Panc1 (cell line): ENCODE measurements at regions not wholly inside any gene's neighbourhood (a gene's known extent, or its start where the extent isn't known, plus 50 kb on each side); places are given as distances from the start of the nearest gene placed in this dataset.

Experiments used
- ATAC-seq: fragments of 200-7000 bp; cut with Tn5 transposase; 2 replicates; pipeline ENCODE4 v1.9.1; 2020; ENCODE audit warnings: mild to moderate bottlenecking, moderate library complexity
- BruUV-seq: library from RNA; stranded (reverse); fragments of 400-500 nt; replicated peaks from 2 replicates; lab custom pipeline; 2021; lab: Mats Ljungman, UMichigan
- CTCF ChIA-PET: fragments of 300-600 bp; sonication (Branson Sonifier 250); formaldehyde crosslinking; loops from one replicate; lab custom pipeline; 2022; ENCODE audit warnings: antibody characterized with exemption; lab: Charles Lee
- POLR2A ChIA-PET: fragments of 300-600 bp; sonication (Branson Sonifier 250); formaldehyde crosslinking; loops from one replicate; lab custom pipeline; 2022; ENCODE audit warnings: antibody characterized with exemption; lab: Charles Lee
- DNase-seq: peaks from one replicate; pipeline ENCODE4 v3.0.0-alpha.2; 2010; ENCODE audit warnings: low read depth, low spot score
- H3K27ac ChIP-seq: 2 replicates; pipeline ENCODE4 v1.5.1; 2011; ENCODE audit warnings: mild to moderate bottlenecking, low read length, inconsistent platforms
- H3K27me3 ChIP-seq: fragments of 200-500 bp; sonication (Bioruptor generic); 2 replicates; pipeline ENCODE4 v1.6.0; 2014; ENCODE audit warnings: low read length, inconsistent platforms; ENCODE audit not compliant: control insufficient read depth, insufficient read depth
- H3K36me3 ChIP-seq: fragments of 200-500 bp; sonication (Bioruptor generic); 2 replicates; pipeline ENCODE4 v1.5.1; 2014; ENCODE audit warnings: inconsistent platforms, mild to moderate bottlenecking, low read length, moderate library complexity; ENCODE audit not compliant: control insufficient read depth, insufficient read depth
- H3K4me1 ChIP-seq: 2 replicates; pipeline ENCODE4 v1.5.1; 2011; ENCODE audit warnings: inconsistent platforms, mild to moderate bottlenecking, low read length, moderate library complexity; ENCODE audit not compliant: control insufficient read depth, insufficient read depth
- H3K4me3 ChIP-seq, 2 experiments: 2 replicates each; pipeline ENCODE4 v1.5.1; 2011 to 2012; ENCODE audit warnings: low read depth in 2 of 2, low read length in 2 of 2, mild to moderate bottlenecking in 2 of 2, inconsistent platforms in 1 of 2, moderate library complexity in 1 of 2
- H3K9me3 ChIP-seq: fragments of 200-500 bp; sonication (Bioruptor generic); 2 replicates; pipeline ENCODE4 v1.5.1; 2014; ENCODE audit warnings: low read depth, mild to moderate bottlenecking, inconsistent platforms, low read length, moderate library complexity; ENCODE audit not compliant: control insufficient read depth, insufficient read depth
- CTCF ChIP-seq: fragments of 450-650 bp; IDR thresholded peaks from 2 replicates; pipeline ENCODE4 v1.5.1; 2017; ENCODE audit warnings: mild to moderate bottlenecking
- POLR2AphosphoS5 ChIP-seq: IDR thresholded peaks from 2 replicates; pipeline ENCODE4 v1.6.1; 2012; ENCODE audit warnings: mild to moderate bottlenecking, low read depth, low read length, moderate library complexity
- REST ChIP-seq, 2 experiments: IDR thresholded peaks; 2 replicates each; pipeline ENCODE4 v1.6.1; 2011 to 2012; ENCODE audit warnings: low read depth in 2 of 2, control low read depth in 1 of 2, low read length in 1 of 2, mild to moderate bottlenecking in 1 of 2, moderate library complexity in 1 of 2; ENCODE audit not compliant: insufficient read depth in 1 of 2
- SIN3A ChIP-seq: IDR thresholded peaks from 2 replicates; pipeline ENCODE4 v1.6.1; 2012; ENCODE audit warnings: low read depth, mild to moderate bottlenecking, low read length, moderate library complexity, borderline replicate concordance; ENCODE audit not compliant: insufficient read depth
- TCF7L2 ChIP-seq: IDR thresholded peaks from 2 replicates; pipeline ENCODE4 v1.6.1; 2011; ENCODE audit warnings: mild to moderate bottlenecking, low read depth, low read length, inconsistent platforms
- in situ Hi-C: cut with HindIII; loops from 2 replicates; pipeline ENCODE4 v1.10.0; 2016; ENCODE audit warnings: low sequenced_read_pairs, low pct_unique_long_range_greater_than_20kb
- intact Hi-C: fragments of 100-400 bp; cut with micrococcal nuclease; formaldehyde crosslinking; loops from one replicate; pipeline ENCODE4 v1.10.0; 2022; ENCODE audit not compliant: unreplicated experiment

GRCh38 chr16:16887193-16887592 lies 508.3 kb downstream of the NPIPA7 start:
- ATAC-seq (no peak), DNase-seq (no peak)
- BruUV-seq: no TSS peak
- POLR2A ChIA-PET: no interaction called here
- Histone ChIP-seq H3K4me3 (no peak overlapping the region), H3K27me3 (peaks cover 5% of the 10 kb centered on the region), H3K36me3 (no peaks in the 10 kb centered on the region), H3K9me3 (no peaks in the 10 kb centered on the region), H3K4me1 (no peaks in the 10 kb centered on the region), H3K27ac (no peak overlapping the region)
- in situ Hi-C loops (no loop called here), intact Hi-C loops (no loop called here)
- CTCF ChIA-PET: no interaction called here
- no peak for TF ChIP-seq TCF7L2
- no peak for TF ChIP-seq REST (IDR thresholded peaks at IDR 0.05; ENCODE audit: insufficient read depth in 1 of 2, low read depth in 2 of 2, low read length in 1 of 2)
- no peak for TF ChIP-seq SIN3A
- TF ChIP-seq POLR2AphosphoS5: no peak
- no peak for TF ChIP-seq CTCF

GRCh38 chr16:16890964-16891363 lies 512.0 kb downstream of the NPIPA7 start:
- Histone ChIP-seq H3K36me3 (no peaks in the 10 kb centered on the region), H3K27ac (no peak overlapping the region), H3K4me1 (no peaks in the 10 kb centered on the region), H3K27me3 (no peaks in the 10 kb centered on the region), H3K9me3 (no peaks in the 10 kb centered on the region), H3K4me3 (no peak overlapping the region)
- ATAC-seq: no peak
- DNase-seq: no peak
- TF ChIP-seq CTCF: no peak
- TF ChIP-seq SIN3A: no peak
- no peak for TF ChIP-seq TCF7L2
- no peak for TF ChIP-seq REST (IDR thresholded peaks at IDR 0.05; ENCODE audit: insufficient read depth in 1 of 2, low read depth in 2 of 2, low read length in 1 of 2)
- no peak for TF ChIP-seq POLR2AphosphoS5
- in situ Hi-C loops: no loop called here
- POLR2A ChIA-PET: no interaction called here
- CTCF ChIA-PET: no interaction called here
- intact Hi-C loops: no loop called here
- no TSS peak for BruUV-seq
